IPS-NIHi11 (cell line): ENCODE measurements at regions not wholly inside any gene's neighbourhood (a gene's known extent, or its start where the extent isn't known, plus 50 kb on each side); places are given as distances from the start of the nearest gene placed in this dataset.
"Not testable (repeated sequence)": the region's sequence is repeated elsewhere in the genome, so short reads cannot be mapped to it uniquely, and the experiment has no call there.

ENCODE experiments used
- DNase-seq: peaks from one replicate; pipeline ENCODE4 v3.0.0; 2012; ENCODE audit warnings: mixed read lengths, low spot score

- DNase-seq: no peak
These were observed 57.5 kb upstream of the DYNLT3 start for GRCh38 chrX:37904833-37905232.

- DNase-seq: peak; percentile 33
These were observed 58.2 kb upstream of the DYNLT3 start for GRCh38 chrX:37905436-37906147.

GRCh38 chrX:37906357-37906756 is 59.0 kb upstream of the DYNLT3 start:
- no peak for DNase-seq

- no peak for DNase-seq
These were observed 62.8 kb upstream of the DYNLT3 start for GRCh38 chrX:37910186-37910585.

- no peak for DNase-seq
These were observed 64.9 kb upstream of the DYNLT3 start for GRCh38 chrX:37912304-37912703.

- DNase-seq: no peak
These were observed 65.4 kb upstream of the DYNLT3 start for GRCh38 chrX:37912777-37913176.

- DNase-seq: no peak
These were observed 70.8 kb upstream of the DYNLT3 start for GRCh38 chrX:37918168-37918567.

GRCh38 chrX:37918703-37919102 is 71.3 kb upstream of the DYNLT3 start:
- DNase-seq: no peak

- no peak for DNase-seq
These were observed 74.4 kb upstream of the DYNLT3 start for GRCh38 chrX:37921758-37922157.

- no peak for DNase-seq
These were observed 75.6 kb upstream of the DYNLT3 start for GRCh38 chrX:37922928-37923327.

GRCh38 chrX:37925761-37926160 is 78.4 kb upstream of the DYNLT3 start:
- DNase-seq: not testable (repeated sequence)

- DNase-seq: peak; percentile 15
These were observed 79.3 kb upstream of the DYNLT3 start for GRCh38 chrX:37926700-37927099.

- DNase-seq: no peak
These were observed 64.2 kb upstream of the SYTL5 start for GRCh38 chrX:37942170-37942569.

GRCh38 chrX:37943554-37944344 is 62.6 kb upstream of the SYTL5 start:
- DNase-seq: no peak

GRCh38 chrX:37946197-37946596 is 60.2 kb upstream of the SYTL5 start:
- no peak for DNase-seq

- no peak for DNase-seq
These were observed 51.1 kb upstream of the SYTL5 start for GRCh38 chrX:37955273-37955672.

GRCh38 chrX:37956223-37956622 is 50.1 kb upstream of the SYTL5 start:
- no peak for DNase-seq
